ENCODE measurements at regions not wholly inside any gene's neighbourhood (a gene's known extent, or its start where the extent isn't known, plus 50 kb on each side); places are given as distances from the start of the nearest gene placed in this dataset.

GRCh38 chr11:122235615-122236014 lies 119.6 kb upstream of the BLID start:
- DNase-seq (ENCODE audit: low read depth, low spot score) = no peak

GRCh38 chr11:122234780-122235179 lies 118.8 kb upstream of the BLID start:
- DNase-seq (ENCODE audit: low read depth, low spot score) = no peak

- no peak for DNase-seq (ENCODE audit: low read depth, low spot score)
These were observed 118.2 kb upstream of the BLID start for GRCh38 chr11:122234257-122234656.

GRCh38 chr11:122232985-122233384 lies 117.0 kb upstream of the BLID start:
- no peak for DNase-seq (ENCODE audit: low read depth, low spot score)

- no peak for DNase-seq (ENCODE audit: low read depth, low spot score)
These were observed 114.4 kb upstream of the BLID start for GRCh38 chr11:122230385-122230755.

- DNase-seq (ENCODE audit: low read depth, low spot score) = peak; percentile 38
These were observed 113.7 kb upstream of the BLID start for GRCh38 chr11:122229481-122230384.

- DNase-seq (ENCODE audit: low read depth, low spot score) = no peak
These were observed 113.1 kb upstream of the BLID start for GRCh38 chr11:122229078-122229477.

- no peak for DNase-seq (ENCODE audit: low read depth, low spot score)
These were observed 110.9 kb upstream of the BLID start for GRCh38 chr11:122226810-122227379.

GRCh38 chr11:122224867-122225266 lies 108.9 kb upstream of the BLID start:
- no peak for DNase-seq (ENCODE audit: low read depth, low spot score)

- no peak for DNase-seq (ENCODE audit: low read depth, low spot score)
These were observed 104.3 kb upstream of the BLID start for GRCh38 chr11:122220321-122220720.

GRCh38 chr11:122219791-122220190 lies 103.8 kb upstream of the BLID start:
- DNase-seq (ENCODE audit: low read depth, low spot score) = no peak

- no peak for DNase-seq (ENCODE audit: low read depth, low spot score)
These were observed 99.4 kb upstream of the BLID start for GRCh38 chr11:122215244-122215992.

GRCh38 chr11:122214567-122214966 lies 98.6 kb upstream of the BLID start:
- DNase-seq (ENCODE audit: low read depth, low spot score) = no peak

GRCh38 chr11:122214080-122214479 lies 98.1 kb upstream of the BLID start:
- no peak for DNase-seq (ENCODE audit: low read depth, low spot score)

- DNase-seq (ENCODE audit: low read depth, low spot score) = no peak
These were observed 97.2 kb upstream of the BLID start for GRCh38 chr11:122213171-122213570.

GRCh38 chr11:122210367-122210997 lies 94.5 kb upstream of the BLID start:
- DNase-seq (ENCODE audit: low read depth, low spot score) = no peak

GRCh38 chr11:122209619-122210366 lies 93.8 kb upstream of the BLID start:
- no peak for DNase-seq (ENCODE audit: low read depth, low spot score)

GRCh38 chr11:122207921-122208764 lies 92.1 kb upstream of the BLID start:
- DNase-seq (ENCODE audit: low read depth, low spot score) = no peak

- DNase-seq (ENCODE audit: low read depth, low spot score) = no peak
These were observed 91.5 kb upstream of the BLID start for GRCh38 chr11:122207505-122207904.

- DNase-seq (ENCODE audit: low read depth, low spot score) = no peak
These were observed 89.0 kb upstream of the BLID start for GRCh38 chr11:122205036-122205435.
